ENCODE measurements at regions not wholly inside any gene's neighbourhood (a gene's known extent, or its start where the extent isn't known, plus 50 kb on each side); places are given as distances from the start of the nearest gene placed in this dataset.
A peak's percentile ranks its signal among the peaks of the same experiment; 100 is the strongest.

GRCh38 chr5:68093455-68094159 is 121.9 kb upstream of the PIK3R1 start:
- Histone ChIP-seq H3K4ac (ENCODE audit: low read depth in 1 of 2, low read length in 2 of 2) (no peak overlapping the region), H2BK12ac (ENCODE audit: low read length in 2 of 2) (peak overlapping the region in 1 of 2 experiments; percentile 76), H3K9ac (ENCODE audit: low read length) (no peak overlapping the region), H3K79me1 (replicated peaks; ENCODE audit: low read length, poor library complexity, severe bottlenecking) (no peaks in the 10 kb centered on the region), H2AK5ac (ENCODE audit: low read length, severe bottlenecking) (no peak overlapping the region), H2BK120ac (ENCODE audit: low read depth, low read length) (no peak overlapping the region), H4K8ac (ENCODE audit: low read length) (no peak overlapping the region), H3K9me3 (ENCODE audit: control insufficient read depth, low read length) (peaks cover 3% of the 10 kb centered on the region), H3K14ac (ENCODE audit: low read length in 2 of 2) (no peak overlapping the region), H2BK5ac (ENCODE audit: low read depth, low read length, poor library complexity, severe bottlenecking) (no peak overlapping the region), H3K4me2 (ENCODE audit: low read length, poor library complexity, severe bottlenecking) (no peak overlapping the region), H3K18ac (ENCODE audit: low read depth in 1 of 2, low read length in 2 of 2) (no peak overlapping the region), H2BK15ac (ENCODE audit: low read depth, poor library complexity, severe bottlenecking) (no peak overlapping the region), H3K36me3 (ENCODE audit: control insufficient read depth in 1 of 2, insufficient read depth in 2 of 2, low read depth in 1 of 2, low read length in 2 of 2) (no peaks in the 10 kb centered on the region), H4K91ac (ENCODE audit: low read length) (no peak overlapping the region), H3K4me1 (ENCODE audit: control insufficient read depth, insufficient read depth, low read depth, low read length) (no peaks in the 10 kb centered on the region), H3K27me3 (ENCODE audit: control insufficient read depth in 1 of 2, insufficient read depth in 1 of 2, low read length in 2 of 2) (no peaks in the 10 kb centered on the region), H2AFZ (ENCODE audit: low read depth, low read length) (no peak overlapping the region), H3K4me3 (ENCODE audit: insufficient read depth in 1 of 2, low read depth in 1 of 2, low read length in 2 of 2) (no peak overlapping the region), H3K23ac (ENCODE audit: low read length in 2 of 2) (no peak overlapping the region), H3K27ac (ENCODE audit: low read length, poor library complexity, severe bottlenecking) (no peak overlapping the region)
- DNase-seq, result no peak
- 87% methylated on average over 2 of the region's 3 CpGs for WGBS

- no peaks in the 10 kb centered on the region for H3K4me1 ChIP-seq (ENCODE audit: control insufficient read depth, insufficient read depth, low read depth, low read length)
- no peak overlapping the region for H3K23ac ChIP-seq (ENCODE audit: low read length in 2 of 2)
- H2BK5ac ChIP-seq (ENCODE audit: low read depth, low read length, poor library complexity, severe bottlenecking), result no peak overlapping the region
- no peak overlapping the region for H3K27ac ChIP-seq (ENCODE audit: low read length, poor library complexity, severe bottlenecking)
- no peaks in the 10 kb centered on the region for H3K27me3 ChIP-seq (ENCODE audit: control insufficient read depth in 1 of 2, insufficient read depth in 1 of 2, low read length in 2 of 2)
- no peaks in the 10 kb centered on the region for H3K79me1 ChIP-seq (replicated peaks; ENCODE audit: low read length, poor library complexity, severe bottlenecking)
- no peak overlapping the region for H2AK5ac ChIP-seq (ENCODE audit: low read length, severe bottlenecking)
- no peak overlapping the region for H3K14ac ChIP-seq (ENCODE audit: low read length in 2 of 2)
- no peaks in the 10 kb centered on the region for H3K36me3 ChIP-seq (ENCODE audit: control insufficient read depth in 1 of 2, insufficient read depth in 2 of 2, low read depth in 1 of 2, low read length in 2 of 2)
- 95% methylated on average over 2 of the region's 3 CpGs for WGBS
- no peak overlapping the region for H2BK120ac ChIP-seq (ENCODE audit: low read depth, low read length)
- H2BK12ac ChIP-seq (ENCODE audit: low read length in 2 of 2), result no peak overlapping the region
- no peak overlapping the region for H3K4ac ChIP-seq (ENCODE audit: low read depth in 1 of 2, low read length in 2 of 2)
- H3K4me3 ChIP-seq (ENCODE audit: insufficient read depth in 1 of 2, low read depth in 1 of 2, low read length in 2 of 2), result peak overlapping the region in 1 of 2 experiments; percentile 57
- no peak overlapping the region for H2AFZ ChIP-seq (ENCODE audit: low read depth, low read length)
- H4K91ac ChIP-seq (ENCODE audit: low read length), result no peak overlapping the region
- no peak overlapping the region for H2BK15ac ChIP-seq (ENCODE audit: low read depth, poor library complexity, severe bottlenecking)
- no peak overlapping the region for H3K18ac ChIP-seq (ENCODE audit: low read depth in 1 of 2, low read length in 2 of 2)
- no peak overlapping the region for H3K4me2 ChIP-seq (ENCODE audit: low read length, poor library complexity, severe bottlenecking)
- H3K9ac ChIP-seq (ENCODE audit: low read length), result peak overlapping the region; percentile 51
- H3K9me3 ChIP-seq (ENCODE audit: control insufficient read depth, low read length), result peaks cover 3% of the 10 kb centered on the region
- DNase-seq, result peak; percentile 22
- no peak overlapping the region for H4K8ac ChIP-seq (ENCODE audit: low read length)
Measured at GRCh38 chr5:68088302-68088701, 127.3 kb upstream of the PIK3R1 start.

GRCh38 chr5:68087866-68088265 is 127.7 kb upstream of the PIK3R1 start:
- H3K36me3 ChIP-seq (ENCODE audit: control insufficient read depth in 1 of 2, insufficient read depth in 2 of 2, low read depth in 1 of 2, low read length in 2 of 2), result no peaks in the 10 kb centered on the region
- no peaks in the 10 kb centered on the region for H3K4me1 ChIP-seq (ENCODE audit: control insufficient read depth, insufficient read depth, low read depth, low read length)
- no peak overlapping the region for H3K4ac ChIP-seq (ENCODE audit: low read depth in 1 of 2, low read length in 2 of 2)
- no peak overlapping the region for H2AFZ ChIP-seq (ENCODE audit: low read depth, low read length)
- peak overlapping the region in 1 of 2 experiments; percentile 57 for H3K4me3 ChIP-seq (ENCODE audit: insufficient read depth in 1 of 2, low read depth in 1 of 2, low read length in 2 of 2)
- H3K27ac ChIP-seq (ENCODE audit: low read length, poor library complexity, severe bottlenecking), result no peak overlapping the region
- H3K4me2 ChIP-seq (ENCODE audit: low read length, poor library complexity, severe bottlenecking), result no peak overlapping the region
- WGBS, result 75% methylated on average over 3 of the region's 3 CpGs
- H3K9me3 ChIP-seq (ENCODE audit: control insufficient read depth, low read length), result peaks cover 3% of the 10 kb centered on the region
- no peak overlapping the region for H2BK12ac ChIP-seq (ENCODE audit: low read length in 2 of 2)
- H2BK5ac ChIP-seq (ENCODE audit: low read depth, low read length, poor library complexity, severe bottlenecking), result no peak overlapping the region
- no peak overlapping the region for H2BK120ac ChIP-seq (ENCODE audit: low read depth, low read length)
- H2AK5ac ChIP-seq (ENCODE audit: low read length, severe bottlenecking), result no peak overlapping the region
- H3K18ac ChIP-seq (ENCODE audit: low read depth in 1 of 2, low read length in 2 of 2), result no peak overlapping the region
- no peaks in the 10 kb centered on the region for H3K79me1 ChIP-seq (replicated peaks; ENCODE audit: low read length, poor library complexity, severe bottlenecking)
- no peak for DNase-seq
- no peak overlapping the region for H3K23ac ChIP-seq (ENCODE audit: low read length in 2 of 2)
- H3K14ac ChIP-seq (ENCODE audit: low read length in 2 of 2), result no peak overlapping the region
- H4K8ac ChIP-seq (ENCODE audit: low read length), result no peak overlapping the region
- no peaks in the 10 kb centered on the region for H3K27me3 ChIP-seq (ENCODE audit: control insufficient read depth in 1 of 2, insufficient read depth in 1 of 2, low read length in 2 of 2)
- peak overlapping the region; percentile 51 for H3K9ac ChIP-seq (ENCODE audit: low read length)
- H4K91ac ChIP-seq (ENCODE audit: low read length), result no peak overlapping the region
- no peak overlapping the region for H2BK15ac ChIP-seq (ENCODE audit: low read depth, poor library complexity, severe bottlenecking)

GRCh38 chr5:68086857-68087256 is 128.7 kb upstream of the PIK3R1 start:
- peak overlapping the region; percentile 51 for H3K9ac ChIP-seq (ENCODE audit: low read length)
- no peaks in the 10 kb centered on the region for H3K36me3 ChIP-seq (ENCODE audit: control insufficient read depth in 1 of 2, insufficient read depth in 2 of 2, low read depth in 1 of 2, low read length in 2 of 2)
- no peak overlapping the region for H3K27ac ChIP-seq (ENCODE audit: low read length, poor library complexity, severe bottlenecking)
- peak; percentile 28 for DNase-seq
- no peak overlapping the region for H3K4ac ChIP-seq (ENCODE audit: low read depth in 1 of 2, low read length in 2 of 2)
- H3K4me2 ChIP-seq (ENCODE audit: low read length, poor library complexity, severe bottlenecking), result no peak overlapping the region
- no peak overlapping the region for H2BK12ac ChIP-seq (ENCODE audit: low read length in 2 of 2)
- H3K14ac ChIP-seq (ENCODE audit: low read length in 2 of 2), result no peak overlapping the region
- no peak overlapping the region for H2BK5ac ChIP-seq (ENCODE audit: low read depth, low read length, poor library complexity, severe bottlenecking)
- no peak overlapping the region for H4K91ac ChIP-seq (ENCODE audit: low read length)
- H3K23ac ChIP-seq (ENCODE audit: low read length in 2 of 2), result no peak overlapping the region
- no peak overlapping the region for H2AK5ac ChIP-seq (ENCODE audit: low read length, severe bottlenecking)
- H2AFZ ChIP-seq (ENCODE audit: low read depth, low read length), result no peak overlapping the region
- H3K9me3 ChIP-seq (ENCODE audit: control insufficient read depth, low read length), result peaks cover 3% of the 10 kb centered on the region
- H2BK120ac ChIP-seq (ENCODE audit: low read depth, low read length), result no peak overlapping the region
- H3K4me1 ChIP-seq (ENCODE audit: control insufficient read depth, insufficient read depth, low read depth, low read length), result no peaks in the 10 kb centered on the region
- H3K27me3 ChIP-seq (ENCODE audit: control insufficient read depth in 1 of 2, insufficient read depth in 1 of 2, low read length in 2 of 2), result no peaks in the 10 kb centered on the region
- H3K79me1 ChIP-seq (replicated peaks; ENCODE audit: low read length, poor library complexity, severe bottlenecking), result no peaks in the 10 kb centered on the region
- no peak overlapping the region for H3K18ac ChIP-seq (ENCODE audit: low read depth in 1 of 2, low read length in 2 of 2)
- no peak overlapping the region for H4K8ac ChIP-seq (ENCODE audit: low read length)
- 77% methylated on average over 5 of the region's 7 CpGs for whole genome bisulfite sequencing
- no peak overlapping the region for H3K4me3 ChIP-seq (ENCODE audit: insufficient read depth in 1 of 2, low read depth in 1 of 2, low read length in 2 of 2)
- H2BK15ac ChIP-seq (ENCODE audit: low read depth, poor library complexity, severe bottlenecking), result no peak overlapping the region
